ENCODE measurements at regions not wholly inside any gene's neighbourhood (a gene's known extent, or its start where the extent isn't known, plus 50 kb on each side); places are given as distances from the start of the nearest gene placed in this dataset.
"Not testable (repeated sequence)": the region's sequence is repeated elsewhere in the genome, so short reads cannot be mapped to it uniquely, and the experiment has no call there.

DNA sequence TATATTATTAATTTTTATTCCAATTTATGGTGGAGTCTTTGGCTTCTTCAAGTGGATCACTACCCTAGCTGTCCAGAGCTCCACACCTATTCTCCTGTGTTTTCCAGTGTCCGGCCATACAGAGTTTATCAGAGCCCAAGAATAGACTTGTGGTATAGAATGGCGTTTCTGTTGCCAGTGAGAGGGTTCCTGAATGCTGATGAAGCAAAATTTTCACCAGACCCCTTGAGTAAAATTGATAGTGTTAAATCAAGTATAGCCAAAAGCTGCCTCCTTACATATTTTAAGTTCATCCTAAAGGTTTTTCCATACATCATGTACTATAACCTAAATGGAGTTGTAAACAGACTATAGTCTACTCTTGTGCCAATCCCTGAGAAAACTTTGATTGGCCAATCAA is 171.5 kb upstream of the CHL1 start:
- Mint-ChIP-seq H3K9me3 (peaks cover 0 to 3% (median 0%) of the 10 kb centered on the region in 7 donors), H3K36me3 (no peaks in the 10 kb centered on the region), H3K4me3 (no peak overlapping the region), H3K4me1 (no peaks in the 10 kb centered on the region), H3K27ac (no peak overlapping the region), H3K27me3 (ENCODE audit: low read depth in 3 of 3) (peaks cover 0 to 5% (median 3%) of the 10 kb centered on the region in 3 donors)
- Histone ChIP-seq H3K27me3 (ENCODE audit: control insufficient read depth in 2 of 2, insufficient read depth in 2 of 2, low read length in 2 of 2) (no peaks in the 10 kb centered on the region), H3K4me3 (replicated peaks in 1 of 3; ENCODE audit: low read depth in 2 of 3, low read length in 3 of 3) (no peak overlapping the region), H3K27ac (ENCODE audit: low read depth in 1 of 2, low read length in 2 of 2) (no peak overlapping the region), H3K79me2 (ENCODE audit: insufficient read depth, low read length) (no peaks in the 10 kb centered on the region), H3K36me3 (replicated peaks in 1 of 2; ENCODE audit: control insufficient read depth in 1 of 2, insufficient read depth in 2 of 2, low read length in 2 of 2) (no peaks in the 10 kb centered on the region), H4K20me1 (ENCODE audit: insufficient read depth, low read length) (no peaks in the 10 kb centered on the region), H3K4me2 (replicated peaks; ENCODE audit: extremely low read depth, low read length, poor library complexity, severe bottlenecking) (no peak overlapping the region), H3K9me3 (replicated peaks in 1 of 2; ENCODE audit: control insufficient read depth in 1 of 2, insufficient read depth in 1 of 2, low read length in 2 of 2) (no peaks in the 10 kb centered on the region), H3K9ac (ENCODE audit: insufficient read depth, low read length, poor library complexity, severe bottlenecking) (no peak overlapping the region), H2AFZ (ENCODE audit: insufficient read depth, low read depth, low read length, poor library complexity, severe bottlenecking) (no peak overlapping the region), H3K4me1 (ENCODE audit: control insufficient read depth in 1 of 2, insufficient read depth in 2 of 2, low read length in 2 of 2) (no peaks in the 10 kb centered on the region)
- intact Hi-C loops (cut with micrococcal nuclease): no loop called here
- no CpG with 5 or more reads among the region's 2 CpGs for WGBS (ENCODE audit: insufficient coverage)
- no peak for TF ChIP-seq CTCF (IDR thresholded peaks at IDR 0.05)
- DNase-seq: no peak

- not testable (repeated sequence) for H3K27me3 Mint-ChIP-seq (ENCODE audit: low read depth in 3 of 3); H3K27ac Mint-ChIP-seq
Measured at GRCh38 chr3:35985-36384, 160.6 kb upstream of the CHL1 start.

DNA sequence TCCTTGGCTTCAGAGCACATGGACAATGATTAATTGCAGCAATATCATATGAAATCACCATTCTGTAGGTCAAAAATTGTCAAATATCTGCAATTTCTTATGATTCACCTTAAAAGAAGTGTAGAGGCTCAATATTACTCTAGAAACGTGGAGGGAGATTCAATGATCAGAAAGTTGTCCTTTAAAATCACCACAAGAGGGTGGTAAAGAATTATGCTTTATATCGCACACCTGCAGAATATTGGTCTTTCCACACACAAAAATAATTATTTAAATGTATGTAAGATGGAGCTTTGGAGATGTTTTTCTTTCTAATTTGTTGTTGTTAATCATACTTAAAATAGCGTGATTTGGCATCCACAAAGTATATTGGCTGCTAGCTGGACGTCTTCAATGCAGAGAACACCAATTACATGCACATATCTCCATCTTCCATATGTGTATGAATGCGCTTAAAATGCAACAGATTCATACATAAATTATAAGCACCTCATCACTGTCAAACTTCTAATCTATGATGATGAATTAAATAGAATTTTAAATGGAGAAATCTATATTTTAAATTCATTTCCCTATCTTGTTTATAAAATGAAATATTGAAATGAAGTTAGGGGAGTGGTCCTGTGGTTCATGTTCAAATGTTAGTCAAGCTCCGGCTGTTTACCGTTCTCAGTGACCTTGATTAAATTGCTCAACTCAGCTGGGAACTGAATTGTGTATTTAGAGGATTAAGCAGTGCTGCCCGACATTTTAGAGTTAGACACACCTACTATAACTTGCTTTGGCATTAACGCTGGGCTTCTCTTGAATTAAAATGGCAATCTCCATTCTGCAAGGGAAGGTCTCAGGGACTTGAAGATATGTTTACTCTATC is 153.5 kb upstream of the CHL1 start:
- H3K27me3 ChIP-seq (ENCODE audit: control insufficient read depth in 2 of 2, insufficient read depth in 2 of 2, low read length in 2 of 2); H3K4me3 Mint-ChIP-seq; intact Hi-C loops (cut with micrococcal nuclease); H3K27ac ChIP-seq (ENCODE audit: low read depth in 1 of 2, low read length in 2 of 2); H3K4me3 ChIP-seq (replicated peaks in 1 of 3; ENCODE audit: low read depth in 2 of 3, low read length in 3 of 3); DNase-seq; H3K9ac ChIP-seq (ENCODE audit: insufficient read depth, low read length, poor library complexity, severe bottlenecking); H3K4me2 ChIP-seq (replicated peaks; ENCODE audit: extremely low read depth, low read length, poor library complexity, severe bottlenecking); H3K79me2 ChIP-seq (ENCODE audit: insufficient read depth, low read length); H3K27ac Mint-ChIP-seq; H3K9me3 Mint-ChIP-seq; H3K36me3 ChIP-seq (replicated peaks in 1 of 2; ENCODE audit: control insufficient read depth in 1 of 2, insufficient read depth in 2 of 2, low read length in 2 of 2); H2AFZ ChIP-seq (ENCODE audit: insufficient read depth, low read depth, low read length, poor library complexity, severe bottlenecking); H4K20me1 ChIP-seq (ENCODE audit: insufficient read depth, low read length); H3K36me3 Mint-ChIP-seq; H3K4me1 ChIP-seq (ENCODE audit: control insufficient read depth in 1 of 2, insufficient read depth in 2 of 2, low read length in 2 of 2); H3K9me3 ChIP-seq (replicated peaks in 1 of 2; ENCODE audit: control insufficient read depth in 1 of 2, insufficient read depth in 1 of 2, low read length in 2 of 2); H3K27me3 Mint-ChIP-seq (ENCODE audit: low read depth in 3 of 3); H3K4me1 Mint-ChIP-seq: not testable (repeated sequence)
- WGBS (ENCODE audit: insufficient coverage): no CpG with 5 or more reads among the region's 9 CpGs

More at GRCh38 chr3:35985-36384, 160.6 kb upstream of the CHL1 start:
- DNase-seq; H3K4me1 ChIP-seq (ENCODE audit: control insufficient read depth in 1 of 2, insufficient read depth in 2 of 2, low read length in 2 of 2); H3K27ac ChIP-seq (ENCODE audit: low read depth in 1 of 2, low read length in 2 of 2); intact Hi-C loops (cut with micrococcal nuclease); H3K9me3 ChIP-seq (replicated peaks in 1 of 2; ENCODE audit: control insufficient read depth in 1 of 2, insufficient read depth in 1 of 2, low read length in 2 of 2); H3K27me3 ChIP-seq (ENCODE audit: control insufficient read depth in 2 of 2, insufficient read depth in 2 of 2, low read length in 2 of 2); H3K79me2 ChIP-seq (ENCODE audit: insufficient read depth, low read length); H3K4me1 Mint-ChIP-seq; H3K4me2 ChIP-seq (replicated peaks; ENCODE audit: extremely low read depth, low read length, poor library complexity, severe bottlenecking); H4K20me1 ChIP-seq (ENCODE audit: insufficient read depth, low read length); H3K4me3 Mint-ChIP-seq; H3K9me3 Mint-ChIP-seq; H3K36me3 Mint-ChIP-seq; H2AFZ ChIP-seq (ENCODE audit: insufficient read depth, low read depth, low read length, poor library complexity, severe bottlenecking); H3K36me3 ChIP-seq (replicated peaks in 1 of 2; ENCODE audit: control insufficient read depth in 1 of 2, insufficient read depth in 2 of 2, low read length in 2 of 2); H3K4me3 ChIP-seq (replicated peaks in 1 of 3; ENCODE audit: low read depth in 2 of 3, low read length in 3 of 3); H3K9ac ChIP-seq (ENCODE audit: insufficient read depth, low read length, poor library complexity, severe bottlenecking): not testable (repeated sequence)
- no CpG with 5 or more reads among the region's 1 CpG for WGBS (ENCODE audit: insufficient coverage)
